Endothelial cell (in vitro differentiated cells): ENCODE measurements at regions not wholly inside any gene's neighbourhood (a gene's known extent, or its start where the extent isn't known, plus 50 kb on each side); places are given as distances from the start of the nearest gene placed in this dataset.

Experiments
- DNase-seq: peaks from one replicate; pipeline ENCODE4 v3.0.0; 2021; ENCODE audit warnings: low spot score
- H3K27ac Mint-ChIP-seq: one replicate; pipeline ENCODE4 v1.8.0; 2021; ENCODE audit warnings: mixed read lengths, inconsistent platforms; ENCODE audit not compliant: unreplicated experiment
- H3K27me3 Mint-ChIP-seq: one replicate; pipeline ENCODE4 v1.8.0; 2021; ENCODE audit warnings: mild to moderate bottlenecking, moderate library complexity, mixed read lengths, inconsistent platforms; ENCODE audit not compliant: unreplicated experiment
- H3K36me3 Mint-ChIP-seq: one replicate; pipeline ENCODE4 v1.8.0; 2021; ENCODE audit warnings: mild to moderate bottlenecking, low read depth, mixed read lengths, inconsistent platforms; ENCODE audit not compliant: unreplicated experiment
- H3K4me1 Mint-ChIP-seq: one replicate; pipeline ENCODE4 v1.8.0; 2021; ENCODE audit warnings: mild to moderate bottlenecking, mixed read lengths, inconsistent platforms; ENCODE audit not compliant: unreplicated experiment
- H3K4me3 Mint-ChIP-seq: one replicate; pipeline ENCODE4 v1.8.0; 2021; ENCODE audit warnings: mild to moderate bottlenecking, mixed read lengths, inconsistent platforms; ENCODE audit not compliant: unreplicated experiment
- H3K9me3 Mint-ChIP-seq: one replicate; pipeline ENCODE4 v1.8.0; 2021; ENCODE audit warnings: mixed read lengths, inconsistent platforms; ENCODE audit not compliant: unreplicated experiment
- TF ChIP-seq, protein P1 (sequence below): fragments of 200-600 bp; sonication (generic); IDR thresholded peaks from one replicate; pipeline ENCODE4 v1.5.0; 2021; ENCODE audit warnings: antibody characterized with exemption; ENCODE audit not compliant: unreplicated experiment

- Mint-ChIP-seq H3K9me3 (peaks cover 59% of the 10 kb centered on the region), H3K27me3 (peaks cover 20% of the 10 kb centered on the region), H3K4me3 (no peak overlapping the region), H3K36me3 (peaks cover 23% of the 10 kb centered on the region), H3K4me1 (no peaks in the 10 kb centered on the region), H3K27ac (no peak overlapping the region)
- TF ChIP-seq, protein P1, sequence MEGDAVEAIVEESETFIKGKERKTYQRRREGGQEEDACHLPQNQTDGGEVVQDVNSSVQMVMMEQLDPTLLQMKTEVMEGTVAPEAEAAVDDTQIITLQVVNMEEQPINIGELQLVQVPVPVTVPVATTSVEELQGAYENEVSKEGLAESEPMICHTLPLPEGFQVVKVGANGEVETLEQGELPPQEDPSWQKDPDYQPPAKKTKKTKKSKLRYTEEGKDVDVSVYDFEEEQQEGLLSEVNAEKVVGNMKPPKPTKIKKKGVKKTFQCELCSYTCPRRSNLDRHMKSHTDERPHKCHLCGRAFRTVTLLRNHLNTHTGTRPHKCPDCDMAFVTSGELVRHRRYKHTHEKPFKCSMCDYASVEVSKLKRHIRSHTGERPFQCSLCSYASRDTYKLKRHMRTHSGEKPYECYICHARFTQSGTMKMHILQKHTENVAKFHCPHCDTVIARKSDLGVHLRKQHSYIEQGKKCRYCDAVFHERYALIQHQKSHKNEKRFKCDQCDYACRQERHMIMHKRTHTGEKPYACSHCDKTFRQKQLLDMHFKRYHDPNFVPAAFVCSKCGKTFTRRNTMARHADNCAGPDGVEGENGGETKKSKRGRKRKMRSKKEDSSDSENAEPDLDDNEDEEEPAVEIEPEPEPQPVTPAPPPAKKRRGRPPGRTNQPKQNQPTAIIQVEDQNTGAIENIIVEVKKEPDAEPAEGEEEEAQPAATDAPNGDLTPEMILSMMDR, result no peak
- no peak for DNase-seq
Observed at GRCh38 chr18:78642296-78642951, 337.2 kb upstream of the SALL3 start.

GRCh38 chr18:78643004-78643403, 336.6 kb upstream of the SALL3 start:
- TF ChIP-seq, protein P1, result no peak
- no peak for DNase-seq
- peaks cover 65% of the 10 kb centered on the region for H3K9me3 Mint-ChIP-seq
- H3K27me3 Mint-ChIP-seq, result peaks cover 20% of the 10 kb centered on the region
- H3K4me3 Mint-ChIP-seq, result no peak overlapping the region
- peaks cover 29% of the 10 kb centered on the region for H3K36me3 Mint-ChIP-seq
- H3K27ac Mint-ChIP-seq, result no peak overlapping the region
- no peaks in the 10 kb centered on the region for H3K4me1 Mint-ChIP-seq

- TF ChIP-seq, protein P1, result no peak
- DNase-seq, result no peak
- Mint-ChIP-seq H3K4me1 (no peaks in the 10 kb centered on the region), H3K36me3 (peaks cover 27% of the 10 kb centered on the region), H3K4me3 (no peak overlapping the region), H3K27ac (no peak overlapping the region), H3K9me3 (peaks cover 66% of the 10 kb centered on the region), H3K27me3 (peaks cover 19% of the 10 kb centered on the region)
Observed at GRCh38 chr18:78643981-78644380, 335.6 kb upstream of the SALL3 start.

DNA sequence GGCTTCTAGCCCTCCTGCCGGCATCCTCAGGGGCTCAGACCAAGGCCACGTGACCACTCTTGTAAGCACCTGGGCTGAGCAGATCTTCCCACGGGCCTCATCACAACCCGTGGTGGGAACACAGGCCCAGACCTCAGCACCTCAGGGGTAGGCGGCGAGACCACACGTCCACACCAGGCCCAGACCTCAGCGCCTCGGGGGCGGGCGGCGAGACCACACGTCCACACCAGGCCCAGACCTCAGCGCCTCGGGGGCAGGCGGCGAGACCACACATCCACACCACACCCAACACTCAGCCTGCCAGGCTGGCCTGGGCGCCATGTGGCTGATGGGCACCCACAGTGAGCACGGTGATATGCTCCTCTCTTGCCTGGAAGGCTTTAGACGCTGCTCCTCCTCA, 334.4 kb upstream of the SALL3 start:
- TF ChIP-seq, protein P1, result no peak
- peaks cover 16% of the 10 kb centered on the region for H3K27me3 Mint-ChIP-seq
- H3K36me3 Mint-ChIP-seq, result peaks cover 19% of the 10 kb centered on the region
- H3K9me3 Mint-ChIP-seq, result peaks cover 57% of the 10 kb centered on the region
- no peak overlapping the region for H3K27ac Mint-ChIP-seq
- DNase-seq, result no peak
- no peaks in the 10 kb centered on the region for H3K4me1 Mint-ChIP-seq
- no peak overlapping the region for H3K4me3 Mint-ChIP-seq

DNA sequence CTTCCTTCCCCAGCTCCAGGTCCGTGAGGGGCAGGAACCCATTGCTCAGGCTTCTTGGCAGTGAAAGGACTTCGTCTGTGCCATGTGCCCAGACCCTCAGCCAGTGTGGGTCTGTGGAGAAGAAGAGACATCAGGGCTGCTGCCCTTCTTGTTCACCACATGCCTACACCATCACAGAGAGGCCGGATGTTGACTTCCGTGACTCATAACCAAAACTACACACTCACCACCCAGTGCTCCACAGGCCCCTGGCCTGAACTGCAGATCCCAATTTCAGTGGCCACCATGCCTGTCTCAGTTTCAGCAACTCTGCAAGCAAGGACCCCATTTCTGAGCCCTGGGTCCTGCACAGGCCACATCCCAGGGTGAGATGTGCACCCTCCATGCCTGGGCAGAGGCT, 332.6 kb upstream of the SALL3 start:
- peaks cover 18% of the 10 kb centered on the region for H3K27me3 Mint-ChIP-seq
- TF ChIP-seq, protein P1, result no peak
- peaks cover 56% of the 10 kb centered on the region for H3K9me3 Mint-ChIP-seq
- H3K4me3 Mint-ChIP-seq, result no peak overlapping the region
- DNase-seq, result no peak
- H3K36me3 Mint-ChIP-seq, result peaks cover 13% of the 10 kb centered on the region
- no peak overlapping the region for H3K27ac Mint-ChIP-seq
- no peaks in the 10 kb centered on the region for H3K4me1 Mint-ChIP-seq
